Right lobe of liver (tissue), 4 donors: ENCODE measurements at regions not wholly inside any gene's neighbourhood (a gene's known extent, or its start where the extent isn't known, plus 50 kb on each side); places are given as distances from the start of the nearest gene placed in this dataset.

Experiments
- POLR2A ChIP-seq: fragments of 450-650 bp; IDR thresholded peaks from one replicate; pipeline ENCODE4 v1.6.1; 2017; ENCODE audit warnings: antibody characterized with exemption, mild to moderate bottlenecking
- TF ChIP-seq, protein P1 (sequence below), 4 donors: fragments of 200-600 bp in 3 of 4; fragments of 450-650 bp in 1 of 4; IDR thresholded peaks; one replicate each; pipeline versions ENCODE4 v1.5.1 to v1.8.0; 2016 to 2022; ENCODE audit warnings: antibody characterized with exemption in 4 of 4, mild to moderate bottlenecking in 2 of 4
- donor health status: DM: no; HTN: no; CAD: no.
- donor health status: DM: no; HTN: no; CAD: no.
- donor health status: DM: no; HTN: yes; CAD: no.

- TF ChIP-seq, protein P1, sequence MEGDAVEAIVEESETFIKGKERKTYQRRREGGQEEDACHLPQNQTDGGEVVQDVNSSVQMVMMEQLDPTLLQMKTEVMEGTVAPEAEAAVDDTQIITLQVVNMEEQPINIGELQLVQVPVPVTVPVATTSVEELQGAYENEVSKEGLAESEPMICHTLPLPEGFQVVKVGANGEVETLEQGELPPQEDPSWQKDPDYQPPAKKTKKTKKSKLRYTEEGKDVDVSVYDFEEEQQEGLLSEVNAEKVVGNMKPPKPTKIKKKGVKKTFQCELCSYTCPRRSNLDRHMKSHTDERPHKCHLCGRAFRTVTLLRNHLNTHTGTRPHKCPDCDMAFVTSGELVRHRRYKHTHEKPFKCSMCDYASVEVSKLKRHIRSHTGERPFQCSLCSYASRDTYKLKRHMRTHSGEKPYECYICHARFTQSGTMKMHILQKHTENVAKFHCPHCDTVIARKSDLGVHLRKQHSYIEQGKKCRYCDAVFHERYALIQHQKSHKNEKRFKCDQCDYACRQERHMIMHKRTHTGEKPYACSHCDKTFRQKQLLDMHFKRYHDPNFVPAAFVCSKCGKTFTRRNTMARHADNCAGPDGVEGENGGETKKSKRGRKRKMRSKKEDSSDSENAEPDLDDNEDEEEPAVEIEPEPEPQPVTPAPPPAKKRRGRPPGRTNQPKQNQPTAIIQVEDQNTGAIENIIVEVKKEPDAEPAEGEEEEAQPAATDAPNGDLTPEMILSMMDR (IDR thresholded peaks at IDR 0.05), result no peak
- no peak for TF ChIP-seq POLR2A
These were observed 719.6 kb downstream of the BRD1 start for GRCh38 chr22:49107961-49108530.
